H1 (cell line): ENCODE measurements at regions not wholly inside any gene's neighbourhood (a gene's known extent, or its start where the extent isn't known, plus 50 kb on each side); places are given as distances from the start of the nearest gene placed in this dataset.

Experiments used
- BACH1 ChIP-seq: IDR thresholded peaks from 2 replicates; pipeline ENCODE4 v1.6.1; 2012; ENCODE audit warnings: low read length, improper control_type of control experiment
- SP1 ChIP-seq: IDR thresholded peaks from 2 replicates; pipeline ENCODE4 v1.6.1; 2011; ENCODE audit warnings: low read depth, low read length

DNA sequence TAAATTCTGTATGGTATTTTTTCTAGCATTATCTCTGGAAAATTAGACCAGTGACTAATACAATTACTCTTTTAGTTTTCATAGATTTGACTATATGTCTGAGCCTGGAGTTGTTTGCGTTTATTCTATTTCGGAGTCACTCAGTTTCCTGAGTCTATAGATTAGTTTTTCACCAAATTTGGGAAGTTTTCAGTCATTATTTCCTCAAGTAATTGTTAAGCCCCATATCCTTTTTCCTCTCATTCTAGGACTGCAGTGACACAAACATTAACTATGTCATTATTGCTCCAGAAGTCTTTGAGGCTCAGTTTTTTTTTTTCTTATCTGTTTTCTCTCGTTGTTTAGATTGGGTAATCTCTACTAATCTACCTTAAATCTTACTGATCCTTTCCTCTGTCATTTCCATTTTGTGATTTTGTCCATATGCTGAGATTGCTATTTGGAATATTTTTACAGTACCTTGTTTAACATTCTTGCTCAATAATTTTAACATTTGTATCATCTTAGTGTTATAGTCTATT is 886.2 kb downstream of the LTN1 start (continued):
- TF ChIP-seq SP1: no peak
- TF ChIP-seq BACH1: no peak
